WERI-Rb-1 (cell line): ENCODE measurements at regions not wholly inside any gene's neighbourhood (a gene's known extent, or its start where the extent isn't known, plus 50 kb on each side); places are given as distances from the start of the nearest gene placed in this dataset.

Source experiments
- DNase-seq: peaks from one replicate; pipeline ENCODE4 v3.0.0-alpha.2; 2020
- H3K27ac ChIP-seq: fragments of 250-450 bp; sonication (Bioruptor Pico); 2 replicates; pipeline ENCODE4 v1.5.1; 2020; ENCODE audit warnings: mild to moderate bottlenecking, moderate library complexity
- H3K27me3 ChIP-seq: fragments of 250-450 bp; sonication (Bioruptor Pico); 2 replicates; pipeline ENCODE4 v1.5.1; 2021; ENCODE audit warnings: mild to moderate bottlenecking, low read depth, moderate library complexity; ENCODE audit not compliant: insufficient read depth, severe bottlenecking
- H3K36me3 ChIP-seq: fragments of 250-450 bp; sonication (Bioruptor Pico); 2 replicates; pipeline ENCODE4 v1.5.1; 2020; ENCODE audit warnings: mild to moderate bottlenecking, moderate library complexity
- H3K4me3 ChIP-seq: 2 replicates; pipeline ENCODE4 v1.5.1; 2011; ENCODE audit warnings: low read depth, mild to moderate bottlenecking, control low read depth, low read length
- H3K9me3 ChIP-seq: fragments of 250-450 bp; sonication (Bioruptor Pico); 2 replicates; pipeline ENCODE4 v1.5.1; 2021; ENCODE audit warnings: mild to moderate bottlenecking, moderate library complexity; ENCODE audit not compliant: severe bottlenecking
- CTCF ChIP-seq: IDR thresholded peaks from 2 replicates; pipeline ENCODE4 v1.5.1; 2011; ENCODE audit warnings: low read depth, mild to moderate bottlenecking, control low read depth, inconsistent platforms, low read length

GRCh38 chr6:91761621-91762020 lies 1174.7 kb upstream of the MAP3K7 start:
- Histone ChIP-seq H3K9me3 (no peaks in the 10 kb centered on the region), H3K36me3 (no peaks in the 10 kb centered on the region)

DNA sequence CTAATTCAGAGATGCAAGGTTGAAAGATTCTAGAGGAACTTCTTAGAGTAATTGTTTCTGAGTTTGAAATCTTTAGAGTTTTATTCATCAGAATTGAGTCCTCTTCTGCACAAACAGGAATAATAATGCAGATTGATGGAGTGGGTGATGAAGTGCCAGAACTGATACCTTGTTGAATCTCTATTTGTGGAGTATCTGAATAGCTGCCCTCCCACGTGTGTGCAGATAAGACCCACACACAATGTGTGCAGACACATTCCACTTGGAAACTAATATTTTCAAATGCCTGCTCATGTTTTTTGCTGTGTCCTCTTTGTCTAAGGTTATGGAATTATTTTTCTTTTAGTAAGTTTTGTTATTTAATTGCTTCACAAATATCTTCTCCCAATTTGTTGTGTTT lies 1167.8 kb upstream of the MAP3K7 start:
- Histone ChIP-seq H3K36me3 (no peaks in the 10 kb centered on the region), H3K4me3 (no peak overlapping the region), H3K27ac (no peak overlapping the region), H3K27me3 (no peaks in the 10 kb centered on the region), H3K9me3 (no peaks in the 10 kb centered on the region)
- no peak for DNase-seq
- no peak for TF ChIP-seq CTCF

More at GRCh38 chr6:91761621-91762020, 1174.7 kb upstream of the MAP3K7 start:
- no peak for TF ChIP-seq CTCF
- no peak overlapping the region for H3K4me3 ChIP-seq
- no peak for DNase-seq
- H3K27me3 ChIP-seq, result no peaks in the 10 kb centered on the region
- H3K27ac ChIP-seq, result no peak overlapping the region

GRCh38 chr6:91751526-91751925 lies 1164.7 kb upstream of the MAP3K7 start:
- DNase-seq, result no peak
- no peak for TF ChIP-seq CTCF
- Histone ChIP-seq H3K27ac (no peak overlapping the region), H3K36me3 (no peaks in the 10 kb centered on the region), H3K9me3 (no peaks in the 10 kb centered on the region), H3K4me3 (no peak overlapping the region), H3K27me3 (no peaks in the 10 kb centered on the region)

DNA sequence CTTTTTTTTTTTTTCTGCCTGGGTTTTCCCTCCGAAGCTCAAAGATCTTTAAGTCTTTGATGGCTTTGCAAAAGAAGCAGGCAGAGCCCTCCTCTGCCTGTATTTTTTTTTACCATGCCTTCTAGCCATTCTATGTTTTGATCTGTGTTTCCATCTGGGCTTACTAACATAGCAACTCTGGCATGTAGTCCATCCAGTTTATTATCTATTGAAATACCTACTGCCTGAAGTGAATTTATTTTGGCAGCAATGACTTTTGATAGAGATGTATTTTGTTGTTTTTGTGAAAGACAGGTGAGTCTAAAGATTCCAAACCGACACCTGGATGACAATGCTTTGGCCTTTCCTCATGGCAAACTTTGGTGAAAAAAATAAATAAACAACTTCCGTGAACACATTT lies 1157.7 kb upstream of the MAP3K7 start:
- Histone ChIP-seq H3K36me3 (no peaks in the 10 kb centered on the region), H3K4me3 (no peak overlapping the region), H3K9me3 (no peaks in the 10 kb centered on the region), H3K27ac (no peak overlapping the region), H3K27me3 (no peaks in the 10 kb centered on the region)
- no peak for TF ChIP-seq CTCF
- DNase-seq, result no peak

GRCh38 chr6:91743756-91744155 lies 1156.9 kb upstream of the MAP3K7 start:
- TF ChIP-seq CTCF, result no peak
- H3K27ac ChIP-seq, result no peak overlapping the region
- no peaks in the 10 kb centered on the region for H3K36me3 ChIP-seq
- no peak overlapping the region for H3K4me3 ChIP-seq
- no peaks in the 10 kb centered on the region for H3K27me3 ChIP-seq
- DNase-seq, result no peak
- H3K9me3 ChIP-seq, result no peaks in the 10 kb centered on the region

- Histone ChIP-seq H3K27ac (no peak overlapping the region), H3K9me3 (no peaks in the 10 kb centered on the region), H3K36me3 (no peaks in the 10 kb centered on the region), H3K4me3 (no peak overlapping the region), H3K27me3 (no peaks in the 10 kb centered on the region)
- no peak for DNase-seq
- no peak for TF ChIP-seq CTCF
Measured at GRCh38 chr6:91731939-91732338, 1145.1 kb upstream of the MAP3K7 start.
